Fibroblast of the aortic adventitia (primary cell): ENCODE measurements at regions not wholly inside any gene's neighbourhood (a gene's known extent, or its start where the extent isn't known, plus 50 kb on each side); places are given as distances from the start of the nearest gene placed in this dataset.

Source experiments
- DNase-seq: peaks from one replicate; pipeline ENCODE4 v3.0.0-alpha.2; 2010; ENCODE audit warnings: low read depth
- H3K4me3 ChIP-seq: 2 replicates; pipeline ENCODE4 v1.5.1; 2011; ENCODE audit warnings: low read depth, mild to moderate bottlenecking, control low read depth, low read length, moderate library complexity
- TF ChIP-seq, protein P1 (sequence below): IDR thresholded peaks from 2 replicates; pipeline ENCODE4 v1.5.1; 2011; ENCODE audit warnings: mild to moderate bottlenecking, low read length, control low read depth, inconsistent platforms; ENCODE audit not compliant: insufficient read depth

DNA sequence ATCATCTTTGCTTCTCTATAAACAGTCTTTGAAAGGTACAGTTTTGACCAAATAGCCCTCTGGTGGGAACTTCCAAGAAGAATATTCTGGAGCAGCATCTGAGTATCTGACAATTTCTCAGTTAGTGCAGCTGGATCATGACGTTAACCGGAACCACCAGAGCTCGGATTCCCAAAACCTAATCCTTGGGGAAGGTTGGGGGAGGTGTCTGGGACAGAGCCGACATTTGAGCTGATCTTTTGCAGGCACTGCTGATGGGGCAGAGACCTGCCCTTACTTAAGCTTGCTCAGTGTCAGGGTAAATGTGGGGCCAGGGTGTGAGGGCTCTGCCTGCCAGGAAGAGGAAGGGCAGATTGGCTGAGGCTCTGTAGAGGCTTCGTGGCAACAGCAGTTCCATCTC, 416.6 kb downstream of the DHX35 start:
- no peak overlapping the region for H3K4me3 ChIP-seq
- TF ChIP-seq, protein P1, sequence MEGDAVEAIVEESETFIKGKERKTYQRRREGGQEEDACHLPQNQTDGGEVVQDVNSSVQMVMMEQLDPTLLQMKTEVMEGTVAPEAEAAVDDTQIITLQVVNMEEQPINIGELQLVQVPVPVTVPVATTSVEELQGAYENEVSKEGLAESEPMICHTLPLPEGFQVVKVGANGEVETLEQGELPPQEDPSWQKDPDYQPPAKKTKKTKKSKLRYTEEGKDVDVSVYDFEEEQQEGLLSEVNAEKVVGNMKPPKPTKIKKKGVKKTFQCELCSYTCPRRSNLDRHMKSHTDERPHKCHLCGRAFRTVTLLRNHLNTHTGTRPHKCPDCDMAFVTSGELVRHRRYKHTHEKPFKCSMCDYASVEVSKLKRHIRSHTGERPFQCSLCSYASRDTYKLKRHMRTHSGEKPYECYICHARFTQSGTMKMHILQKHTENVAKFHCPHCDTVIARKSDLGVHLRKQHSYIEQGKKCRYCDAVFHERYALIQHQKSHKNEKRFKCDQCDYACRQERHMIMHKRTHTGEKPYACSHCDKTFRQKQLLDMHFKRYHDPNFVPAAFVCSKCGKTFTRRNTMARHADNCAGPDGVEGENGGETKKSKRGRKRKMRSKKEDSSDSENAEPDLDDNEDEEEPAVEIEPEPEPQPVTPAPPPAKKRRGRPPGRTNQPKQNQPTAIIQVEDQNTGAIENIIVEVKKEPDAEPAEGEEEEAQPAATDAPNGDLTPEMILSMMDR: no peak
- DNase-seq: no peak

DNA sequence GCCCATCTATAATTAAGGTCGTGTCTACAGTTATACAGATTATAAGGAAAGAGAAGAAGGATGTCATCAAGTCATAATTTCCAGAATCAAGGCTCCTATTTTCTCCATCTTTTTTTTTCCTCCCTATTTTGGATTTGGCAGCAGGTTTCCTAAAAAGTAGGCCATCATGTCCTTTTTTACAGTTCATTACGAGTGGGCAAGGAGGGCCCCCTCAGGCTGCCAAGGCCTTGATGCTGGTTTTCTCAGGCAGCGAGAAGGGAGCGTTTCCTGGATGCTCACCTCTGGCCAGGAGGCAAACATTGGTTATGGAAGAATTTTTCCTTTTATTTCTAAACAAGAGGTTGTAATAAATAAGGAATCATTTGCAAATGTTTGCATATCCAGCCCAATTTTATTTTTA, 414.6 kb downstream of the DHX35 start:
- no peak for DNase-seq
- H3K4me3 ChIP-seq: no peak overlapping the region
- TF ChIP-seq, protein P1: no peak

DNA sequence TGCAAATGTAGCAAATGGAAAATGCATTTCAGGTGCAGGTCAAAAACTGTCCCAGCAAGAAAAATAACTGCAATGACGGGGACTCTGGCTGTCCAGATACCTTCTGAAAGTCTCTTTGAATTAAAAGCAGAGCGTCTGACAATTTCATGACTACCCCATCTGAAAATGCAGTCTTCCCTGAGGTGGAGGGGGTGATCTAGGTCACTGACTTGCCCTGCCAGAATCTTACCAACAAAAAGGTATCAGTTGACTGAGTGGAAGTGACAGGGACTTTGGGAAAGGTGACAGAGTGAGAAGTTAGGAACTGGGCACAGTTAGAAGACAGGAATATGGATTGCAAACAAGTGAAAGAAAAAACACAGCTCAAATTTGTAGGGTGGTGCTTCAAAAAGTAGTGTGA, 402.2 kb downstream of the DHX35 start:
- TF ChIP-seq, protein P1: no peak
- no peak for DNase-seq
- H3K4me3 ChIP-seq: no peak overlapping the region

DNA sequence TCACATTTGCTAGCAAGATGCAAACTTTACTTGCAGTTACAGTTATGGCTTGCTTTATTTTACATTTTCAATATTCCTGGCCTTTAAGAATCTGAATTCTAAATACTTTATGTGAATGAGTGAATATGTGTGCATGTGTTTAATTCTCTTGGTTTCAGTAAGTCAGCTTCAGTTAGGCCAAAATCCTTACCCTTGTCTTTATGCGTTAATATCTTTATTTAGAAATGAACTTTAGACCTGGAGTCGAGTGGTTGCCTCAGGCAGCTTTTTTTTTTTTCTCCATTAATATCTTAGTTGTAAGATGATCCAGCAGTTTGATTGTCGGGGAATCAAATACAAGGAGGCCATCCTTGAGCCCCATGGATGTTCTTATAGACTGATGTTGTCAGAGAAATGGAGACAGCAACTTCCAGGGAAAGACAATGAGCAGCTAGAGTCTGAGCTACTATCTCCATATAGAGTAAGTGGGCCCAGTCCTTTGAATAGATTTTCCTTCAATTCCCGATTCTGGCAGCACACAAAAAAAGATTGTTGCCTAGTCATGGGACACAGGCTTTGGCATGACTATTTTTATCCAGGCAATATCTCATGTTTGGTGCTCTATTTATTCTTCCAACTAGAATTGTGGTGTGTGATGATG, 398.0 kb downstream of the DHX35 start:
- DNase-seq: no peak
- TF ChIP-seq, protein P1: no peak
- H3K4me3 ChIP-seq: no peak overlapping the region

DNA sequence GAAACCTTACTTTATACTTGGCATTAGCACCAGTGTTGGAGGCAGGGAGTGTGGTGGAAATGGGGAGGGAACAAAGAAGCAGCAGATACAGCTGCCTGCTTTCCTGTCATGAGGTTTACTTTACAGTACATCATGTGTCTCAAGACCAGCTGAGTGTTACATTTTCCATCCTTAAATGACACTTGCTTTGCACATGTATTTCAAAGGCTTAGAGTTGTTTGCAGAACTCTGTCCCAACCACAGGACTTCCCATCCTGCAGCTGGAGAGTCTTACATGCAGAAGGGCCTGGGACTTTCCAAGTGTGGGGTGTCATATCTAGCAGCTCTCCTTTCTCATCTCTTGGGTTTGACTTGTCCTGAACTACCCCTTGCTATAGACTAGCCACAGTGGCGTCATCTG, 395.9 kb downstream of the DHX35 start:
- DNase-seq: no peak
- no peak overlapping the region for H3K4me3 ChIP-seq
- TF ChIP-seq, protein P1: no peak

DNA sequence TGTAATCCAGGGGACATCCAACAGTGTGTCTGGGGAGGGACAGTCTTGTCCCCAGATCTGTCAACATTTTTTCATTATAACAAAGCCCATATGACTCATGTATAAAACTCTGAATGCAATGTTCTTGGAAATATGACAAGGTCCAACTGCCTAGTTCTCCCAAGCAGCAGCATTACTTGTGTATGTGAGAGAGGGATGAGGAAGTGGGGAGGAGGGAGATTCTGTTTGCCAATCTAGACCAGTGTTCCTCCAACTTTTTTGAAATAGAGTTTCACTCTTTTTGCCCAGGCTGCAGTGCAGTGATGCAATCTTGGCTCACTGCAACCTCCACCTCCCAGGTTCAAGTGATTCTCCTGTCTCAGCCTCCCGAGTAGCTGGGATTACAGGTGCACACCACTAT, 394.8 kb downstream of the DHX35 start:
- DNase-seq: no peak
- no peak overlapping the region for H3K4me3 ChIP-seq
- TF ChIP-seq, protein P1: no peak

DNA sequence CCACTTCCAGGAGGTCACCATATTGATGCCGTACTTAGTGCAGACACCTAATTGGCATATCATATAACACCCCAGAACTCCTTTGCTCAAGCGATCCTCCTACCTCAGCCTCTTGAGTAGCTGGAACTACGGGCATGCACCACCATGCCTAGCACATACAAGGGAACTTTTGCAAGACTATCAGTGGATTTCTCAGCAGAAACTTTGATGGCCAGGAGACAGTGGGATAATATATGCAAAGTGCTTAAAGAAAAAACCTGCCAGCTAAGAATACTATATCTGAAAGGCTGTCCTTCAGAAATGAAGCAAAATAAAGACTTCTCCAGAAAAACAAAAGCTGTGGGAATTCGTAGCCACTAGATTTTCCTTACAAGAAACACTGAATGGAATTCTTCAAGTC, 387.1 kb downstream of the DHX35 start:
- DNase-seq: no peak
- no peak overlapping the region for H3K4me3 ChIP-seq
- TF ChIP-seq, protein P1: no peak
